ENCODE measurements at regions not wholly inside any gene's neighbourhood (a gene's known extent, or its start where the extent isn't known, plus 50 kb on each side); places are given as distances from the start of the nearest gene placed in this dataset.

- TF ChIP-seq CTCF (IDR thresholded peaks at IDR 0.05; ENCODE audit: borderline replicate concordance, control extremely low read depth, extremely low read depth, insufficient read depth, missing control alignments) = no peak
- no peak for DNase-seq (ENCODE audit: low spot score)
- in situ Hi-C loops (cut with MboI; ENCODE audit: low sequenced_read_pairs, unreplicated experiment) = no loop called here
Observed at GRCh38 chr1:212542761-212543187, 65.8 kb upstream of the ATF3 start.

GRCh38 chr1:212544110-212544509 is 64.5 kb upstream of the ATF3 start:
- no peak for DNase-seq (ENCODE audit: low spot score)
- in situ Hi-C loops (cut with MboI; ENCODE audit: low sequenced_read_pairs, unreplicated experiment) = no loop called here
- TF ChIP-seq CTCF (IDR thresholded peaks at IDR 0.05; ENCODE audit: borderline replicate concordance, control extremely low read depth, extremely low read depth, insufficient read depth, missing control alignments) = no peak

GRCh38 chr1:212545941-212546635 is 62.5 kb upstream of the ATF3 start:
- no peak for TF ChIP-seq CTCF (IDR thresholded peaks at IDR 0.05; ENCODE audit: borderline replicate concordance, control extremely low read depth, extremely low read depth, insufficient read depth, missing control alignments)
- DNase-seq (ENCODE audit: low spot score) = no peak
- in situ Hi-C loops (cut with MboI; ENCODE audit: low sequenced_read_pairs, unreplicated experiment) = no loop called here

GRCh38 chr1:212549503-212550017 is 59.0 kb upstream of the ATF3 start:
- in situ Hi-C loops (cut with MboI; ENCODE audit: low sequenced_read_pairs, unreplicated experiment) = no loop called here
- TF ChIP-seq CTCF (IDR thresholded peaks at IDR 0.05; ENCODE audit: borderline replicate concordance, control extremely low read depth, extremely low read depth, insufficient read depth, missing control alignments) = no peak
- no peak for DNase-seq (ENCODE audit: low spot score)

- DNase-seq (ENCODE audit: low spot score) = no peak
- in situ Hi-C loops (cut with MboI; ENCODE audit: low sequenced_read_pairs, unreplicated experiment) = no loop called here
- no peak for TF ChIP-seq CTCF (IDR thresholded peaks at IDR 0.05; ENCODE audit: borderline replicate concordance, control extremely low read depth, extremely low read depth, insufficient read depth, missing control alignments)
Observed at GRCh38 chr1:212551929-212552328, 56.6 kb upstream of the ATF3 start.

- no peak for TF ChIP-seq CTCF (IDR thresholded peaks at IDR 0.05; ENCODE audit: borderline replicate concordance, control extremely low read depth, extremely low read depth, insufficient read depth, missing control alignments)
- in situ Hi-C loops (cut with MboI; ENCODE audit: low sequenced_read_pairs, unreplicated experiment) = no loop called here
- no peak for DNase-seq (ENCODE audit: low spot score)
Observed at GRCh38 chr1:212553676-212554075, 54.9 kb upstream of the ATF3 start.
